ENCODE measurements at regions not wholly inside any gene's neighbourhood (a gene's known extent, or its start where the extent isn't known, plus 50 kb on each side); places are given as distances from the start of the nearest gene placed in this dataset.
"Not testable (repeated sequence)": the region's sequence is repeated elsewhere in the genome, so short reads cannot be mapped to it uniquely, and the experiment has no call there.

- DNase-seq (no peak), ATAC-seq (no peak)
- intact Hi-C loops (cut with DNase I; ENCODE audit: low total_unique reads) (no loop called here), in situ Hi-C loops (cut with MboI; ENCODE audit: low sequenced_read_pairs in 4 of 4) (no loop called here)
- Histone ChIP-seq H3K27me3 (no peaks in the 10 kb centered on the region), H3K4me3 (no peak overlapping the region), H3K27ac (no peak overlapping the region), H3K4me1 (no peaks in the 10 kb centered on the region), H3K36me3 (no peaks in the 10 kb centered on the region), H3K9me3 (no peaks in the 10 kb centered on the region)
- TF ChIP-seq CTCF (IDR thresholded peaks at IDR 0.05 in 4 of 5, conservative IDR thresholded peaks at IDR 0.05 in 1 of 5) (no peak), POLR2A (IDR thresholded peaks at IDR 0.05) (no peak)
Observed at GRCh38 chrY:21028506-21028905, 272.6 kb downstream of the RPS4Y2 start.

- intact Hi-C loops (cut with DNase I; ENCODE audit: low total_unique reads), result no loop called here
Observed at GRCh38 chrY:21033363-21033762, 277.5 kb downstream of the RPS4Y2 start.

GRCh38 chrY:21034151-21035061, 278.5 kb downstream of the RPS4Y2 start:
- H3K27ac ChIP-seq, result no peak overlapping the region
- DNase-seq (no peak), ATAC-seq (no peak)
- H3K4me3 ChIP-seq, result no peak overlapping the region
- no peaks in the 10 kb centered on the region for H3K27me3 ChIP-seq
- H3K36me3 ChIP-seq, result no peaks in the 10 kb centered on the region
- in situ Hi-C loops (cut with MboI; ENCODE audit: low sequenced_read_pairs in 4 of 4), result no loop called here
- TF ChIP-seq CTCF (IDR thresholded peaks at IDR 0.05 in 4 of 5, conservative IDR thresholded peaks at IDR 0.05 in 1 of 5) (no peak), POLR2A (IDR thresholded peaks at IDR 0.05) (no peak)
- no peaks in the 10 kb centered on the region for H3K9me3 ChIP-seq
- H3K4me1 ChIP-seq, result no peaks in the 10 kb centered on the region
- intact Hi-C loops (cut with DNase I; ENCODE audit: low total_unique reads), result no loop called here

More at GRCh38 chrY:21033363-21033762, 277.5 kb downstream of the RPS4Y2 start:
- H3K4me1 ChIP-seq, result no peaks in the 10 kb centered on the region
- DNase-seq (no peak), ATAC-seq (no peak)
- in situ Hi-C loops (cut with MboI; ENCODE audit: low sequenced_read_pairs in 4 of 4), result no loop called here
- no peaks in the 10 kb centered on the region for H3K27me3 ChIP-seq
- H3K9me3 ChIP-seq, result no peaks in the 10 kb centered on the region
- no peak overlapping the region for H3K27ac ChIP-seq
- no peaks in the 10 kb centered on the region for H3K36me3 ChIP-seq
- TF ChIP-seq CTCF (IDR thresholded peaks at IDR 0.05 in 4 of 5, conservative IDR thresholded peaks at IDR 0.05 in 1 of 5) (no peak), POLR2A (IDR thresholded peaks at IDR 0.05) (no peak)
- H3K4me3 ChIP-seq, result no peak overlapping the region

GRCh38 chrY:21037398-21037797, 281.5 kb downstream of the RPS4Y2 start:
- H3K27ac ChIP-seq; H3K4me3 ChIP-seq; H3K9me3 ChIP-seq; DNase-seq; ATAC-seq; in situ Hi-C loops (cut with MboI; ENCODE audit: low sequenced_read_pairs in 4 of 4); H3K4me1 ChIP-seq; H3K27me3 ChIP-seq; intact Hi-C loops (cut with DNase I; ENCODE audit: low total_unique reads); H3K36me3 ChIP-seq: not testable (repeated sequence)

GRCh38 chrY:21039811-21040210, 283.9 kb downstream of the RPS4Y2 start:
- Histone ChIP-seq H3K27ac (no peak overlapping the region), H3K9me3 (no peaks in the 10 kb centered on the region), H3K4me1 (no peaks in the 10 kb centered on the region), H3K36me3 (no peaks in the 10 kb centered on the region), H3K27me3 (no peaks in the 10 kb centered on the region), H3K4me3 (no peak overlapping the region)
- ATAC-seq, result no peak
- no peak for TF ChIP-seq POLR2A (IDR thresholded peaks at IDR 0.05)
- TF ChIP-seq CTCF (IDR thresholded peaks at IDR 0.05 in 4 of 5, conservative IDR thresholded peaks at IDR 0.05 in 1 of 5), result no peak
- intact Hi-C loops (cut with DNase I; ENCODE audit: low total_unique reads), result no loop called here
- in situ Hi-C loops (cut with MboI; ENCODE audit: low sequenced_read_pairs in 4 of 4), result no loop called here
- no peak for DNase-seq

- H3K9me3 ChIP-seq; H3K4me1 ChIP-seq; ATAC-seq; in situ Hi-C loops (cut with MboI; ENCODE audit: low sequenced_read_pairs in 4 of 4); DNase-seq; H3K4me3 ChIP-seq; H3K36me3 ChIP-seq; H3K27me3 ChIP-seq; H3K27ac ChIP-seq; intact Hi-C loops (cut with DNase I; ENCODE audit: low total_unique reads): not testable (repeated sequence)
Observed at GRCh38 chrY:21040711-21041110, 284.8 kb downstream of the RPS4Y2 start.
